Renal pelvis (tissue), 1 donor: ENCODE measurements at regions not wholly inside any gene's neighbourhood (a gene's known extent, or its start where the extent isn't known, plus 50 kb on each side); places are given as distances from the start of the nearest gene placed in this dataset.
"Not testable (repeated sequence)": the region's sequence is repeated elsewhere in the genome, so short reads cannot be mapped to it uniquely, and the experiment has no call there.

Source experiments
- DNase-seq: peaks from one replicate; pipeline ENCODE4 v3.0.0-alpha.2; 2013

DNA sequence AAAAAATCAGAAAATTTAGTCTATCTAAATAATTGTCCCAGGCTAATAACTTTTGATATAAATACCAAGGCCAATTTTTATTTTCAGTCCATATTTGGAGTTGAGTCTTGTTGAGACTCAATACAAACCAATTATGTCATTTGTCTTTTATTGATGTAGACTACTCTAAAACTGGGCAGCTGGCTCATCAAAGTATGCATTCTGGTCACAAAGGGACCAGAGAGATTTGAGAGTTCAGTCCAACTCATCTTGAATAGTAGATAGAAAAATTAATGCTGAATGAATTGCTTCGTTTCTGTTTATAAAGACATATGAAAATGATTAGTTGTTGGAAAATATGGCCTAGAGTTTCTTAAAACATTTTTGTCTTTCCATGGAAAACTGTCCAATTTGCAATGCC lies 412.5 kb upstream of the KLHL4 start:
- no peak for DNase-seq

DNA sequence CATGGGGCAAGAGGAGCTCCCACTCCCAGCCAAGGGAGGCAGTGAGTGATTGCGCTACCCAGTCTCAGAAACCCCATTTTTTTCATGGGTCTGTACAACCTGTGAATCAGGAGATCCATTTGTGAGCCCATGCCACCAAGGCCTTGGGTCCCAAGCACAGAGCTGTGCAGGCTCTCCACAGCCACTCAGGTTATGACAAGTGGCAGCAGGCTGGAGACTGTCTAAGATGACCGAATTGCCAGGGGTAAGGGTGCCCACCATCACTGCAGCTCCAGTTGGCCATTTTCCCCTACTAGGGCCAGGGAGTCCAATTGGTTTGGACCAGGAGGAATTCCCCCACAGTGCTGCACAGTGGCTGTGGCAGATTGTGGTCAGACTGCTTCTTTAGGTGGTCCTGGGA lies 407.5 kb upstream of the KLHL4 start:
- no peak for DNase-seq

DNA sequence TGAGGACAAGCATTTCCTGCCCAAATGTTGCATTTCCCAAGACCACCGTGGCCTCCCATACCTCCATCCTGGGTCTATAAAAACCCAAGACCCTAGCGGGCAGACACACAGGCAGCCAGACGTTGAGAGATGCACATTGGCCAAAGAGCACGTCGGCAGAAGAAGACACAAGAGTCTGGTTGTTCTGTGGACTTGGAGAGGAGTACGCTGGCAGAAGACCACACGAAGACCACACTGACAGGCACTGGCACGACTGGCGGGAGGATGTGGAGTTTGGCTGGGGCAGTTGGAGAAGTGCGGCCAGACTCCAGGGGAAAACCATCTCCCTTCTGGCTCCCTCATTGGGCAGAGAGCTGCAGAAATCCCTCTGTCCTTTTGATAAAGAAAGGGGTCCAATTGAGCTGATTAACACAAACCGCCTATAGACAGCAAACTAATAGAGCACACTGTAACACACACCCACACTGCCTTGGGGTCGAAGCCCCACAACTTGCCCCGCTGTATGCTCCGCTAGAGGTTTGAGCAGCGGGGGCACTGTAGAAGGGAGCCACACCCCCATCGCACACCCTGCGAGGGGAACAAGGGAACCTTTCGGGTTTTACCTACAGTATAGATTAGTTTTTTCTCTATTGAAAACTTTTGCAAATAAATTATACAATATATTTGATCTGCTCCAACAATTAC lies 376.7 kb upstream of the KLHL4 start:
- no peak for DNase-seq

- no peak for DNase-seq
Observed at GRCh38 chrX:87160435-87161010, 357.1 kb upstream of the KLHL4 start.

- DNase-seq: no peak
Observed at GRCh38 chrX:87167841-87168240, 349.8 kb upstream of the KLHL4 start.

DNA sequence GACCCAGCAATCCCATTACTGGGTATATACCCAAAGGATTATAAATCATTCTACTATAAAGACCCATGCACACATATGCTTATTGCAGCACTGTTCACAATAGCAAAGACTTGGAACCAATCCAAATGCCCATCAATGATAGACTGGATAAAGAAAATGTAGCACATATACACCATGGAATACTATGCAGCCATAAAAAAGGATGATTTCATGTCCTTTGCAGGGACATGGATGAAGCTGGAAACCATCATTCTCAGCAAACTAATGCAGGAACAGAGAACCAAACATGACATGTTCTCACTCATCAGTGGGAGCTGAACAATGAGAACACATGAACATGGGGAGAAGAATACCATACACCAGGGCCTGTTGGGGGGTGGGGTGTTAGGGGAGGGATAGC lies 339.6 kb upstream of the KLHL4 start:
- DNase-seq: not testable (repeated sequence)
